Nephron (organoid): ENCODE measurements at regions not wholly inside any gene's neighbourhood (a gene's known extent, or its start where the extent isn't known, plus 50 kb on each side); places are given as distances from the start of the nearest gene placed in this dataset.

Source experiments
- H3K27ac Mint-ChIP-seq, 3 experiments: 2 replicates each; pipeline ENCODE4 v1.8.0; 2020; ENCODE audit warnings: mixed read lengths in 3 of 3, mild to moderate bottlenecking in 2 of 3, moderate library complexity in 1 of 3
- H3K27me3 Mint-ChIP-seq: 2 replicates; pipeline ENCODE4 v1.8.0; 2021; ENCODE audit warnings: low read depth, mild to moderate bottlenecking, moderate library complexity, mixed read lengths
- H3K36me3 Mint-ChIP-seq: 2 replicates; pipeline ENCODE4 v1.8.0; 2020; ENCODE audit warnings: low read depth, mixed read lengths
- H3K4me1 Mint-ChIP-seq: 2 replicates; pipeline ENCODE4 v1.8.0; 2020; ENCODE audit warnings: mixed read lengths
- H3K4me3 Mint-ChIP-seq, 3 experiments: 2 replicates each; pipeline ENCODE4 v1.8.0; 2020; ENCODE audit warnings: mild to moderate bottlenecking in 3 of 3, mixed read lengths in 3 of 3, moderate library complexity in 2 of 3
- H3K9me3 Mint-ChIP-seq: 2 replicates; pipeline ENCODE4 v1.8.0; 2020; ENCODE audit warnings: mixed read lengths
- TF ChIP-seq, protein P1 (sequence below), 3 experiments: fragments of 200-600 bp; sonication (generic); IDR thresholded peaks; one replicate each; pipeline ENCODE4 v1.5.0; 2021; ENCODE audit warnings: antibody characterized with exemption in 3 of 3; ENCODE audit not compliant: unreplicated experiment in 3 of 3

DNA sequence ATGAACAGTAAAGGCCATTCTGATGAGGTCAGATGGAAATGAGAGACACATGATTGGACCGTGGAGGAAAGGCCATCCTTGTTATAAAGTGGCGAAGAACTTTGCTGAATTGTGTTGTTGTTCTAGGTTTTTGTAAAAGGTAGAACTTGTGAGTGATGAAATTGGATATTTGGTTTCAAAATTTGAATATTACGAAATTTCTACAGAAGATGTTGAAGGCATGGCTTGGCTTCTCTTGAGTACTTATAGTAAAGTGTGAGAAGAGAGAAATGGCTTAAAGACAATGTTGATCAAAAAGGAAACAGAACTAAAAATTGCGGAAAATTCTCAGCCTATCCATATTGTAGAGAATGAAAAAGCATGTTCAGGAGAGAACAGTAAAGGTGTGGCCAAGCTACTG, 166.6 kb upstream of the S1PR3 start:
- H3K4me1 Mint-ChIP-seq: peaks cover 37% of the 10 kb centered on the region
- no peak overlapping the region for H3K4me3 Mint-ChIP-seq
- TF ChIP-seq, protein P1, sequence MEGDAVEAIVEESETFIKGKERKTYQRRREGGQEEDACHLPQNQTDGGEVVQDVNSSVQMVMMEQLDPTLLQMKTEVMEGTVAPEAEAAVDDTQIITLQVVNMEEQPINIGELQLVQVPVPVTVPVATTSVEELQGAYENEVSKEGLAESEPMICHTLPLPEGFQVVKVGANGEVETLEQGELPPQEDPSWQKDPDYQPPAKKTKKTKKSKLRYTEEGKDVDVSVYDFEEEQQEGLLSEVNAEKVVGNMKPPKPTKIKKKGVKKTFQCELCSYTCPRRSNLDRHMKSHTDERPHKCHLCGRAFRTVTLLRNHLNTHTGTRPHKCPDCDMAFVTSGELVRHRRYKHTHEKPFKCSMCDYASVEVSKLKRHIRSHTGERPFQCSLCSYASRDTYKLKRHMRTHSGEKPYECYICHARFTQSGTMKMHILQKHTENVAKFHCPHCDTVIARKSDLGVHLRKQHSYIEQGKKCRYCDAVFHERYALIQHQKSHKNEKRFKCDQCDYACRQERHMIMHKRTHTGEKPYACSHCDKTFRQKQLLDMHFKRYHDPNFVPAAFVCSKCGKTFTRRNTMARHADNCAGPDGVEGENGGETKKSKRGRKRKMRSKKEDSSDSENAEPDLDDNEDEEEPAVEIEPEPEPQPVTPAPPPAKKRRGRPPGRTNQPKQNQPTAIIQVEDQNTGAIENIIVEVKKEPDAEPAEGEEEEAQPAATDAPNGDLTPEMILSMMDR (IDR thresholded peaks at IDR 0.05; ENCODE audit: unreplicated experiment in 3 of 3): no peak
- H3K27me3 Mint-ChIP-seq: peaks cover 4% of the 10 kb centered on the region
- no peaks in the 10 kb centered on the region for H3K36me3 Mint-ChIP-seq
- peaks cover 11% of the 10 kb centered on the region for H3K9me3 Mint-ChIP-seq
- H3K27ac Mint-ChIP-seq: peak overlapping the region in 2 of 3 experiments; percentile 3 to 30

DNA sequence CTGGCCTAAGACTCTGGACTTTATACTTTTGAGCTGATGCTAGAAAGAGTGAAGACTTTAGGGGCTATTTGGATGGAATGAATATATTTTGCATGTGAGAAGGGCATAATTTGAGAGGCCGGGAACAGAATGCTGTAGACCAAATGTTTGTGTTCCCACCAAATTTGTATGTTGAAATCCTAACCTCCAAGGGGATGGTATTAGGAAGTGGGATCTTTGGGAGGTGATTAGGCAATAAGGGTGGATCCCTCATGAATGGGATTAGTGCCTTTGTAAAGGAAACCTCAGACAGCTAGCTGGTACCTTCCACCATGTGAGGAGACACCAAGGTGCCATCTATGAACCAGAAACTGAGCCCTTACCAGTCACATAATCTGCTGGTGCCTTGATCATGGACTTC, 165.1 kb upstream of the S1PR3 start:
- H3K27me3 Mint-ChIP-seq: peaks cover 4% of the 10 kb centered on the region
- peaks cover 8% of the 10 kb centered on the region for H3K9me3 Mint-ChIP-seq
- no peak overlapping the region for H3K4me3 Mint-ChIP-seq
- TF ChIP-seq, protein P1 (IDR thresholded peaks at IDR 0.05; ENCODE audit: unreplicated experiment in 3 of 3): no peak
- peak overlapping the region; percentile 64 to 95 (median 89) for H3K27ac Mint-ChIP-seq
- H3K4me1 Mint-ChIP-seq: peaks cover 30% of the 10 kb centered on the region
- H3K36me3 Mint-ChIP-seq: no peaks in the 10 kb centered on the region

DNA sequence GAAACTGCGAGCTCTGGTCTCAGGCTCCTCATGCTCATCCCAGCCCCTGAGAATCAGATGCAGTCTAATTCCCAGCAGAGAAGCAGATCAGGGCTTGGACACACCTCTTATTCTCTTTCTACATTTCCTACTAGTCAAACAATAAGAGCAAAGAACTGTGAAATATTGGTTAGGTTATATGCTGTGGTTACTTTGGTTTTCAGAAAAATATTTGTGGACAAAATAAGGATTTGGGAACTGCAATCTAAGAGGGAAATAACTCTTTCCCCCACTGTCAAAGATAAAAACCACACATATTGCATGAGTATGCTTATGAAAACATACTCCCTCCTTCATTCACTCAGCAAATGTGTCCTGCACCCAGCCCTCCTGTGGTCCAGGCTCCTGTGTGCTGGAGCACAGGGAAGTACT, 164.5 kb upstream of the S1PR3 start:
- Mint-ChIP-seq H3K36me3 (no peaks in the 10 kb centered on the region), H3K4me1 (peaks cover 32% of the 10 kb centered on the region)
- TF ChIP-seq, protein P1 (IDR thresholded peaks at IDR 0.05; ENCODE audit: unreplicated experiment in 3 of 3): no peak

GRCh38 chr9:88828018-88828417, 163.2 kb upstream of the S1PR3 start:
- no peaks in the 10 kb centered on the region for H3K36me3 Mint-ChIP-seq
- H3K27ac Mint-ChIP-seq: peak overlapping the region; percentile 51 to 89 (median 69)
- H3K4me1 Mint-ChIP-seq: peaks cover 41% of the 10 kb centered on the region
- peaks cover 5% of the 10 kb centered on the region for H3K9me3 Mint-ChIP-seq
- TF ChIP-seq, protein P1 (IDR thresholded peaks at IDR 0.05; ENCODE audit: unreplicated experiment in 3 of 3): no peak
- H3K4me3 Mint-ChIP-seq: no peak overlapping the region
- peaks cover 7% of the 10 kb centered on the region for H3K27me3 Mint-ChIP-seq

More for the DNA sequence above, 164.5 kb upstream of the S1PR3 start:
- Mint-ChIP-seq H3K27me3 (peaks cover 4% of the 10 kb centered on the region), H3K9me3 (peaks cover 5% of the 10 kb centered on the region), H3K27ac (peak overlapping the region; percentile 64 to 95 (median 89)), H3K4me3 (peak overlapping the region in 1 of 3 experiments; percentile 33)

DNA sequence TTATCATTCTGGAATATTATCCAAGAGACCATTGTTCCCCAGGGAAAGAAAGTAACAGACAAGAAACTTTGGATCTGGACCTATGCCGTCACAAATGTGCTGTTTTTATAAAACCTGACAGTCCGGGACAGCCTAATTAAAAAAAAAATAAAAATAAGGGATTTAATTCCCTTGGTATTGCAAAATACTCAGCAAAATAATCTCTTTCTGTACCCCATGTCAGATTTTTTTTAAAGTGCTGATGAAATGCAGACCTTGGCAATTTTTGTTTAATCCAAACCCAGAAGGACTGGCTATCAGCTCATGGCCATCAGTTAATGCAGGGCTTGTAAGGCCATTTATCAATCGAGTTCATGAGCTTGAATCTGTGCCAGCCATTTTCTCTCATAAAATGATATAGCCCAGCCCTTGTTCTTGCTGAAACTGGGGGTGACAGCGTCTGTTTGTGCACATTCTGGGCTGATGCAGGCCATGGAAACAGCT, 162.7 kb upstream of the S1PR3 start:
- peak overlapping the region; percentile 51 to 89 (median 69) for H3K27ac Mint-ChIP-seq
- no peaks in the 10 kb centered on the region for H3K36me3 Mint-ChIP-seq
- H3K4me1 Mint-ChIP-seq: peaks cover 41% of the 10 kb centered on the region
- peaks cover 7% of the 10 kb centered on the region for H3K27me3 Mint-ChIP-seq
- H3K4me3 Mint-ChIP-seq: no peak overlapping the region
- TF ChIP-seq, protein P1 (IDR thresholded peaks at IDR 0.05; ENCODE audit: unreplicated experiment in 3 of 3): no peak
- H3K9me3 Mint-ChIP-seq: peaks cover 5% of the 10 kb centered on the region

DNA sequence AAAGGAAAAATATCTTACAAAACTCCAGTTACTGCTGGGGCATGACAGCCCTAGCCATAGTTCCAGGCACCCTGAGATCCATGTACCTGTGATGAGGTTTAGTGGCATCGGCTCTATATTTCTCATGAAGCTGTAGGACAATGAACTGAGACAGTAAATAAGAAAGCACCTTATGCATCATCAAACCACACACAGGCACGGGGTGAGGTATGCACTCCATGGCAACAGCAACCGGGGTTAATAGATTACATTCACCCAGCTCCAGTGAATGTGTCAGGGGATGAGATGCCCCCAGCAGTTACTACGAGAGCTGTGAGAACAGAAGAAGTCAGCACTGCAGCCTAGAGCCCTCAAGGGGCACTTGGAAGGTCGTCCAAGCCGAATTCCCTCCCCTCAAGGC, 162.0 kb upstream of the S1PR3 start:
- no peak overlapping the region for H3K4me3 Mint-ChIP-seq
- peaks cover 4% of the 10 kb centered on the region for H3K9me3 Mint-ChIP-seq
- H3K4me1 Mint-ChIP-seq: peaks cover 46% of the 10 kb centered on the region
- TF ChIP-seq, protein P1 (IDR thresholded peaks at IDR 0.05; ENCODE audit: unreplicated experiment in 3 of 3): no peak
- H3K27ac Mint-ChIP-seq: peak overlapping the region in 2 of 3 experiments; percentile 51 to 89
- no peaks in the 10 kb centered on the region for H3K36me3 Mint-ChIP-seq
- H3K27me3 Mint-ChIP-seq: peaks cover 7% of the 10 kb centered on the region
